DND-41 (cell line): ENCODE measurements at regions not wholly inside any gene's neighbourhood (a gene's known extent, or its start where the extent isn't known, plus 50 kb on each side); places are given as distances from the start of the nearest gene placed in this dataset.

ENCODE experiments used
- EZH2 ChIP-seq: IDR thresholded peaks from 3 replicates; pipeline ENCODE4 v1.6.1; 2012; ENCODE audit warnings: borderline replicate concordance, low read depth, mild to moderate bottlenecking, moderate library complexity, low read length, inconsistent platforms; ENCODE audit not compliant: severe bottlenecking
- TF ChIP-seq, protein P1 (sequence below): IDR thresholded peaks from 2 replicates; pipeline ENCODE4 v1.5.1; 2012; ENCODE audit warnings: borderline replicate concordance, low read length, moderate library complexity, mild to moderate bottlenecking; ENCODE audit not compliant: poor library complexity, severe bottlenecking; ENCODE audit errors: extremely low read depth

DNA sequence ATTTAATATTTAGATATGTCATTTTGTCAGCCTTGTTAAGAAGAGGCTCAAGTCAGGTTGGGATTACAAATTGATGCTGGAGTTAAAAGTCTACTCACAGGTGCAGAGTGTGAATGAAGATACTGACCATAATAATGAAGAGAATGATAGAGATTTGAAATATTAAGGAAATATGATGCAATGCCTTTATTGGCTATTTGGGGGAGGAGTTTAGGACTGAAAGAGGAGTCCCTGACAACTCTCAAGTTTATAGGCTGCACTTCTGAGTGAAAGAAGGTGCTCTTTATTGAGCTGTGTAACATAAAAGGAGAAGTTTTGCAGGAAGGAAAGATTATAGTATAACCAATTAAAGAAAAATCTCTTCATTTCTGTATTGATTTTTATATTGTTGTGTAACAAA is 827.7 kb upstream of the PCDH9 start:
- TF ChIP-seq, protein P1, sequence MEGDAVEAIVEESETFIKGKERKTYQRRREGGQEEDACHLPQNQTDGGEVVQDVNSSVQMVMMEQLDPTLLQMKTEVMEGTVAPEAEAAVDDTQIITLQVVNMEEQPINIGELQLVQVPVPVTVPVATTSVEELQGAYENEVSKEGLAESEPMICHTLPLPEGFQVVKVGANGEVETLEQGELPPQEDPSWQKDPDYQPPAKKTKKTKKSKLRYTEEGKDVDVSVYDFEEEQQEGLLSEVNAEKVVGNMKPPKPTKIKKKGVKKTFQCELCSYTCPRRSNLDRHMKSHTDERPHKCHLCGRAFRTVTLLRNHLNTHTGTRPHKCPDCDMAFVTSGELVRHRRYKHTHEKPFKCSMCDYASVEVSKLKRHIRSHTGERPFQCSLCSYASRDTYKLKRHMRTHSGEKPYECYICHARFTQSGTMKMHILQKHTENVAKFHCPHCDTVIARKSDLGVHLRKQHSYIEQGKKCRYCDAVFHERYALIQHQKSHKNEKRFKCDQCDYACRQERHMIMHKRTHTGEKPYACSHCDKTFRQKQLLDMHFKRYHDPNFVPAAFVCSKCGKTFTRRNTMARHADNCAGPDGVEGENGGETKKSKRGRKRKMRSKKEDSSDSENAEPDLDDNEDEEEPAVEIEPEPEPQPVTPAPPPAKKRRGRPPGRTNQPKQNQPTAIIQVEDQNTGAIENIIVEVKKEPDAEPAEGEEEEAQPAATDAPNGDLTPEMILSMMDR: no peak
- no peak for TF ChIP-seq EZH2
